WI38 (cell line): ENCODE measurements at regions not wholly inside any gene's neighbourhood (a gene's known extent, or its start where the extent isn't known, plus 50 kb on each side); places are given as distances from the start of the nearest gene placed in this dataset.

Experiments used
- H3K4me3 ChIP-seq: 2 replicates; pipeline ENCODE4 v1.5.1; 2011; ENCODE audit warnings: low read depth, mild to moderate bottlenecking, control low read depth, low read length
- TF ChIP-seq, protein P1 (sequence below): IDR thresholded peaks from 2 replicates; pipeline ENCODE4 v1.5.1; 2012; ENCODE audit warnings: low read depth, mild to moderate bottlenecking, control low read depth, low read length

DNA sequence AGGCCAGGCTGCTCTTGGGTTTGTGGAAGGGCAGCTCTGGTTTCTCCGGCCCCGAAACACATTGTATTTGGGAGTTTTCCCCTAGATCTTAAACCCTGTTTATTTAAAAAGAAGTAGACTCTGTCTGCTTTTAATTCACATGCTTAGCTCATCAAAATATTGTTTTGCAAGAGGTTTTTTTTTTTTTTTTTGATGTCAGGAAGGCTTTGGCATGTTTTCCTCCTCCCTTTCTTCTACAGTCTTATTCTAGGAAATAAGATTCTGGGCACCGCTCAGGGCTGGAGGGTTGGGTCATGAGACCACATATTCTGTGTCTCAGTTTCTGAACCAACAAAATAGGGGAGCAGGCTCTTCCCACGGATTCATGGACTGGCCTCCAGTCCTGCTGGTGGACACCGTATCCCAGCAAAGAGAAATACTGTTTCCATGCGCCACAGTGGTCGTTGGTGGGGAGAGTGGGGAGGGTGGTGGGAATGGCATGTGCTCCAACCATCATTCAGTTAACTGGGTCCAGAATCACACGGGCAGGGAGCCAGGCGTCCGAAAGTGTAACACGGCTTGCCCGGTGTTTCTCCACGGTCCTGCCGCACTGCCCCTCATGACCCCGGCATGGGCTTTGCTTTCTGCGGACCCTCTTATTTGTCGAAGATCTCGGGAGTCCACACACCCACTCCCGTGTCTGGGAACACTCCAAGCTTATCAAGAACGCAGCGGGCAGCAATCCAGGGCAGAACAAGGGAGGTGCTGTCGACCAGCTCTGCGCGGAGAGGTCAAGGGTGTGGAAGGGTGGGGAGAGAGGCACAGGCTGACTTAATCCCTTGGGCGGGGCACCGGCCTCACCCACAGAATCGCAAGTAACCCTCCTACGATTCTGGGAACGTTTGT is 176.7 kb downstream of the GLI2 start:
- H3K4me3 ChIP-seq: no peak overlapping the region
- TF ChIP-seq, protein P1, sequence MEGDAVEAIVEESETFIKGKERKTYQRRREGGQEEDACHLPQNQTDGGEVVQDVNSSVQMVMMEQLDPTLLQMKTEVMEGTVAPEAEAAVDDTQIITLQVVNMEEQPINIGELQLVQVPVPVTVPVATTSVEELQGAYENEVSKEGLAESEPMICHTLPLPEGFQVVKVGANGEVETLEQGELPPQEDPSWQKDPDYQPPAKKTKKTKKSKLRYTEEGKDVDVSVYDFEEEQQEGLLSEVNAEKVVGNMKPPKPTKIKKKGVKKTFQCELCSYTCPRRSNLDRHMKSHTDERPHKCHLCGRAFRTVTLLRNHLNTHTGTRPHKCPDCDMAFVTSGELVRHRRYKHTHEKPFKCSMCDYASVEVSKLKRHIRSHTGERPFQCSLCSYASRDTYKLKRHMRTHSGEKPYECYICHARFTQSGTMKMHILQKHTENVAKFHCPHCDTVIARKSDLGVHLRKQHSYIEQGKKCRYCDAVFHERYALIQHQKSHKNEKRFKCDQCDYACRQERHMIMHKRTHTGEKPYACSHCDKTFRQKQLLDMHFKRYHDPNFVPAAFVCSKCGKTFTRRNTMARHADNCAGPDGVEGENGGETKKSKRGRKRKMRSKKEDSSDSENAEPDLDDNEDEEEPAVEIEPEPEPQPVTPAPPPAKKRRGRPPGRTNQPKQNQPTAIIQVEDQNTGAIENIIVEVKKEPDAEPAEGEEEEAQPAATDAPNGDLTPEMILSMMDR: no peak

DNA sequence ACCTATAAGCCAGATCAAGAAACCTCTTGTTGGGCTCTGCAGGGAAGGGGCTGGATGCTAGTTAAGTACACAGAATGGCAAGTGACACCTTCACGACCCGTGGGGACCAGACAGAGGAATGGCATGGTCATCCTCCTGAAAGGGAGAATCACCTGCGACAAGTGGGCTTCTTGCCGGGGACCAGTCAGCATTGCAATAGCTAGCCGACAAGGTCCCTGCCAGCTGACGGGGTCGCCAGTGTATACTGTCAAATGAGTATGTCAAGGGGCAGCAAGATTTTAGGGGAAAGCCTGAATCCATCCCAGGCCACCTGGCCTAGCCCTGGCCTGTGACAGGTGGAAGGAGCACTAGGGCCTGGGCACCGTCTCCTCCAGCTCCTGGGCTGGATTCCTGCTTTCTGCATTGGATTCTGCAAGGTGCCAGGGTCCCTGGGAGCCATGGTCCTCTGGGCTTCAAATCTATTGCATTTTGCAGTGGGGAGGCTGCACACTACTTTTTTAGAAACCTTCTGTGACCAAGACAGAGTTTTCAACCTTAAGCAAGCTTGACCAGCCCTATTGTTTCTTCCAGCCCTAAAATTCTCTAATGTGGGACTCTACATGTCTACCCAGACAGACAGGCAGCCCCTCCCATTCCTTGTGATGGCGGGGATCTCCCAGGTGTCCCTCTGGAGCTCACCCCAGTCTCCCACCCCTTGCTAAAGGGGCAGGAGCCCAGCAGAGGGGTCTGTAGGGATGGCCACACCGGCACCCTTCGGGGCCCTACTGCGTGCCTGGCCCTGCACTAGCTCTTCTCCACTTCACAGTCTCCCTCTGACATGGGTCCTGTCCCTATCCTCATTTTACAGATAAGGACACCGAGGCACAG is 178.5 kb downstream of the GLI2 start:
- H3K4me3 ChIP-seq: no peak overlapping the region
- TF ChIP-seq, protein P1: no peak

DNA sequence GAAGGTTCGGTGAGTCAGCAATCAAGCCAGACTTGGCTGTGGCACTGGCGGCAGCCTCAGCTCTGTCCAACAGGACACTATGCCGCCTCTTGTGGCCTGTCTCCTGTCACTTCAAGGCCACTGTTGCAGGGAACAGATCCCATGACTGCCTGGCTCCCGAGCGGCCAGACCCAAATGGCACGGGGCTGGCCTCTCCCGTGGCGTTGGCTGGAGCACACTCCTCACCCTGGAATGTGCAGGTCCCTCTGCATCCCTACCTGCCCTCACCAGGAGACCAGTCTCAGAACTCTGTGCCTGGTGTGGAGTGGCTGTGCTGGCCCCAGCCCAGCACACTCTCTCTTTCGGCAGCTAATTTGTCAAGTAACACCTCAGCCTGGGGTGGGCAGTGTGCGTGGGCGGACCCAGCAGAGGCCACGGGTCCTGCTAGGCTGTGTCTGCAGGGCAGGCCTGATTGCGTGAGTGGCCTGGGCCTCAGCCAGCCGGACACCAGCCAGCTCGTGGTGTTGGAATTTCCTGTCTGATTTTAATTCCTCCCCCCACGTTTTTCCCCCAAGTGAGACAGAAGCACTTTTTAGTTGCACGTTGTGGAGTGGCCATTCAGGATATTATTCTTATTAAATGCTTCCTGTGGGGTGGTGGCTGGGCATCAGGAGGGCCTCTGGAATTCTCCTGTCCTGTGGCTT is 179.3 kb downstream of the GLI2 start:
- TF ChIP-seq, protein P1: no peak
- H3K4me3 ChIP-seq: no peak overlapping the region

DNA sequence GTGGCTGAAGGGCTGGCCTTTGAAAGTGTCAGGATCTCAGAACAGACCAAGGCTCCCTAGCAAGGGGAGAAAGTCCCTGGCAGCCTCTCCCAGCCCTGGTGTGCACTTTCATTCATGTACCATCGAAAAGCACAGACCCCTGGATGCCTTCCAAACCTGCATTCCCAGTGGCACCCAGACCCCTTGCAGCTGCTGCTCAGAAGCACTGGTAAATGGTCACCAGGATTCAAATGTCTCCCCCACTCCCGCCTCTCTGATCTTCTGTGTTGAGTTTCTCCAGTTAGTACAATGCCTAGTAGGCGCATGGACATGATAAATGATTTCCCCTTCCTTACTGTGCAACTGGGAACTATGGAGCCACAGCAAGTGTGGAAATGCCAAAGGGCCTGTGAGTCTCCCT is 180.0 kb downstream of the GLI2 start:
- no peak overlapping the region for H3K4me3 ChIP-seq
- TF ChIP-seq, protein P1: no peak

DNA sequence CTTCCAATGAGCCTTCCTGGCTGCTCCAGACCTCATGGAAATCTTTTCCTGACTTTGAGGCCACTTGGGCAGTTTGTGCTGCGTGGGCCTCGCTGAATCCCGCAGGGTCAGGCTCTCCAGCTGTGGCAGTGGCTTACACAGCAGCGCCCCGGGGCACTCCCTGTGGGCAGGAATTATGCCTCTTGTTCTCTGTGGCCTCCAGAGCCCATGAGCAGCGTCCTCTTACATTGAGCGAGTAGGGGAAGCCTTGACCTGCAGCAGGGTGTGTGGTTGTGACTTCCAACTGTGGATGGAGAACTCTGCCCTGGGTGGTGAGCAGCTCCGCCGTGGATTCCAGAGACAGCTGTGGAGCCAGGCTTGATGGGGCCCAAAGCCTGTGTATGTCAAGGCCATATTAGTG is 180.8 kb downstream of the GLI2 start:
- no peak overlapping the region for H3K4me3 ChIP-seq
- TF ChIP-seq, protein P1: no peak

DNA sequence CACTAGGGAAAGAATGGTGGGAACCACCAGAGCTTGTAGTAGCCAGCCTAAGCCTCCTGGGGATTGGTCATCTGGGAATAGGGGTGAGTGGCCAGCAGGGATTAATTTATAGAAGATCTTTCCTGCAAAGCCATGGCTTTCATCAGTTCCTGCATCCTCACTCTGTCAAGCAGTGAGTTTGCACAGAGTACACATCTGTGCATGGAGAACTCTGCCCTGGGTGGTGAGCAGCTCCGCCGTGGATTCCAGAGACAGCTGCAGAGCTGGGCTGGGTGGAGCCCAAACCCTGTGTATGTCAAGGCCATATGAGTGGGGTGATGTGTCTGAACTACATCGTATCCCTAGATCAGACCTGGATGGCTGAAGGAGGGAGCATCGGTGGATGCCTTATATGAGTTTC is 182.2 kb downstream of the GLI2 start:
- TF ChIP-seq, protein P1: no peak
- H3K4me3 ChIP-seq: no peak overlapping the region
